ENCODE measurements at regions not wholly inside any gene's neighbourhood (a gene's known extent, or its start where the extent isn't known, plus 50 kb on each side); places are given as distances from the start of the nearest gene placed in this dataset.

DNA sequence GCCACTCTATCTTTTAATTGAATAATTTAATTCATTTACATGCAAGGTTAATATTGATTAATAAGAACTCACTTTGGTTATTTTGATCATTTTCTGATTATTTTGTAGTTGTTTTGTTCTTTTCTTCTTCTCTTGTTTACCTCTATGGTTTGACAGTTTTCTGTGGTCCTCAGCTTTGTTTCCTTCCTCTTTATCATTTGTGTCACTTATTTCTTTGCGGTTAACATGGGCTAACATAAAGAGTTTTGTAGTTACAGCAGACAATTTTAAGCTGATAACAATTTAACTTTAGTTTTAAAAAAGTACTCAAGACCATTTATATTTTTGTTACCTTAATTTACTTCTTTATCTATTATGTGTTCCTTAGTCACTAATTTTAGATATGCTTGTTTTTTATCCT lies 1032.8 kb upstream of the RAG2 start:
- DNase-seq (ENCODE audit: low read depth) = no peak

DNA sequence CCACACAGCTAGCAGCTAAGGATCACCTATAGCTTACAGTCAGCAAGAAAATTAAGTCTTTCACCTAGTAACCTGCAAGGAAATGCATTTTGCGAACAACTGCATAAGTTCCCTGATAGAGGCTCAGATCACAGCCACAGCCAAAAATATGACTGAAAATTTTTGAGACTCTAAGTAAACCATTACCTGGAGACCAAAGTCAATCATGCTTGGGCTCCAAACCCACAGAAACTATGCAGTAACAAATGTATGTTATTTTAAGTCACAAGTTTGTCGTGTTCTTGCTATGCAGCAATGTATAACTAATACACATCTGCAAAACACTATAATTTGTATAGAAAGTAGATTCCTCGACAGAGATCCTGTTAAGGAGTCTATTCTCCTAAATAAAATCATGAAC lies 1025.7 kb upstream of the RAG2 start:
- DNase-seq (ENCODE audit: low read depth) = no peak

DNA sequence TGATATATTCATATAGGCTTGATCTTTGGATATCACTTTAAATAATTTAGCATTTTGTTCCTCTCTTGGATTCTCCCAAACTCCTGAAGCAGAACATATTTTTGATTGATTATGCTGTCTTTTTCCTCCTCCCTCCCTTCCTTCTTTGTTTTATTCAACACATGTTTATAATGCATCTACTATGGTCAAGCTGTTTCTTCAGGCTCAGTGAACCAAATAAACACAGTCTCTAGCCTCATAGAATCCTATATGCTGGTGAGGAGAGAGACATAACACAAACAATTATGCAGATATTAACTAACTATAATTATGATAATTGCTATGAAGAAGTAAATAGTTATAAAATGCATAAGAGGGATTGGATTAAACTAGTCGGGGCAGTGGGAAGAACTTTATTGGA lies 1023.6 kb upstream of the RAG2 start:
- no peak for DNase-seq (ENCODE audit: low read depth)

DNA sequence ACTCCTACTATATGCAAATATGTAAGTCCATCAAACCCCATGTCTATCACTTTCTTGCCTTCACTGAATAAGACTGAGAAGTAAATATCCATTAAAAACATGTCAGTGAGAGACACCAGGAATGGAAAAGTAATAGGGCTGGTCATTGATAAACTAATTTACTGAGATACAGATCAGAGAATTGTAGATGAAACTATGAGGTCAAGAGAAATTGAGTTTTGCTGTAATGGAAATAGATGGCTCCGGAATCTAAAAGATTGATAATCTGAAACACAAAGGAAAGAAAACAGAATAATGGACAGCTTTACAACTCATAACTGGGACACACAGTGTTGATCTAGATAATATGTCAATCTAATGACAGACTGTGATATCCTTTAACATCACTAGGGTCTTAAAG lies 1018.3 kb upstream of the RAG2 start:
- DNase-seq (ENCODE audit: low read depth) = no peak

DNA sequence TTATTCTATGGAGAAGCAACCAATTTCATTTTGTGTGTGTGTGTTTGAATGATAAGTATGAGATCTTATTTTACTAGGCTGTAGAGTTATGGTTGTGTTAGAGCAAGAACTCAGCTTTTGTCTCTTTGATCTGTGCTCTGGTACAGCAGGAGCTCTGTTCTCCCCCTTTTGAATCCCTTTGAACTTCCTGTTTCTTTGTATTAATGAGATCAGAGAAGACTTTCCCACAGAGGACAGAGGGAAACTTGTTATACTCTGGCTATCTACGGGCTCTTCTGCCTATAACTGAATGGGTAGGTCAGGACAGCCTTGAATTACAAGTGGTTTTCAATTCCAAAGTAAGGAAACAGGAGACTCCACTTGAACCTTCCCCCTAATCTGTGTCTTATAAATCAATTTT lies 1015.0 kb upstream of the RAG2 start:
- no peak for DNase-seq (ENCODE audit: low read depth)

DNA sequence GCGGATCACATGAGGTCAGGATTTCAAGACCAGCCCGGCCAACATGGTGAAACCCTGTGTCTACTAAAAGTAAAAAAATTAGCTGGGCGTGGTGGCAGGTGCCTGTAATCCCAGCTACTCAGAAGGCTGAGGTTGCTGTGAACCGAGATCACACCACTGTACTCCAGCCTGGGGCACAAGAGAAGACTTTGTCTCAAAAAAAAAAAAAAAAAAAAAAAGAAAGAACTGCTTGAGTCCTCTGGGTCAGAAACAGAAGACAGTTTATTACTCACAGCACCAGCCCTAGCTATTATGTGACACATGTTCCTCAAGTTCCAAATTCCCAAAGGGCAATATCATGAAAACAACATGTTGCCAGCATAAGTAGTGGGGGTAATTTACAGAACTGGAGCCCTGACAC lies 1014.1 kb upstream of the RAG2 start:
- no peak for DNase-seq (ENCODE audit: low read depth)

DNA sequence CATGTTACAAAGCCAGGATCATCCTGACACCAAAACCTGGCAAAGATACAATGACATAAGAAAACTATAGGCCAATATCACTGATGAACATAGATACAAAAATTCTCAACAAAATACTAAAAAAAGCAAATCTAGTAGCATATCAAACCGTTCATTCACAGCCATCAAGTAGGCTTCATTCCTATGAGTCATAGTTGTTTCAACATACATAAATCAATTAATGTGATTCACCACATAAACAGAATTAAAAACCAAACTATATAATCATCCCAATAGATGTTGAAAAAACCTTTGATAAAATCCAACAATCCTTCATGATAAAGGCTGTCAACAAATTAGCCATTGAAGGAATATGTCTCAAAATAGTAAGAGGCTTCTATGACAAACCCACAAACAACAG lies 1007.2 kb upstream of the RAG2 start:
- DNase-seq (ENCODE audit: low read depth) = no peak

- DNase-seq (ENCODE audit: low read depth) = no peak
Measured at GRCh38 chr11:37598381-37598780, 1000.3 kb upstream of the RAG2 start.

GRCh38 chr11:37597776-37598175 lies 999.7 kb upstream of the RAG2 start:
- DNase-seq (ENCODE audit: low read depth) = no peak

- DNase-seq (ENCODE audit: low read depth) = no peak
Measured at GRCh38 chr11:37595845-37596244, 997.8 kb upstream of the RAG2 start.

DNA sequence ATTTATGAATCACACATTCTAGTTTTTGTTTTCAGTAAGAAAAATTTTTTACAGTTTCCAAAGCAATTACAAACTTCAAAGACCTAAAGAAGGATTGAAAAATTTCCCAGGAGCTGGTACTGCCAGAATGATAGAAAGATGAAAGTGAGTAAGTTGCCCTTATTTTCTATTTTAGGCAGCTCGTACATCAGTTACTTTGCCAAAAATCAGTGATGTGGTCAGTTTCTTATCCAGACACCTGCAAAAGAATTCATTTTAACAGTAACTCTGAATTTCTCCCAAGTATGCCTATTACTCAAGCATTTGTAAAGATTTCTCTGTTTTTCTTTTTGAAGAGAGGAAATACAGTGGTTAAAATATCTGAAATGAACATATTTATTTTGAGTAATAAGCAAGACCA lies 976.3 kb upstream of the RAG2 start:
- no peak for DNase-seq (ENCODE audit: low read depth)

DNA sequence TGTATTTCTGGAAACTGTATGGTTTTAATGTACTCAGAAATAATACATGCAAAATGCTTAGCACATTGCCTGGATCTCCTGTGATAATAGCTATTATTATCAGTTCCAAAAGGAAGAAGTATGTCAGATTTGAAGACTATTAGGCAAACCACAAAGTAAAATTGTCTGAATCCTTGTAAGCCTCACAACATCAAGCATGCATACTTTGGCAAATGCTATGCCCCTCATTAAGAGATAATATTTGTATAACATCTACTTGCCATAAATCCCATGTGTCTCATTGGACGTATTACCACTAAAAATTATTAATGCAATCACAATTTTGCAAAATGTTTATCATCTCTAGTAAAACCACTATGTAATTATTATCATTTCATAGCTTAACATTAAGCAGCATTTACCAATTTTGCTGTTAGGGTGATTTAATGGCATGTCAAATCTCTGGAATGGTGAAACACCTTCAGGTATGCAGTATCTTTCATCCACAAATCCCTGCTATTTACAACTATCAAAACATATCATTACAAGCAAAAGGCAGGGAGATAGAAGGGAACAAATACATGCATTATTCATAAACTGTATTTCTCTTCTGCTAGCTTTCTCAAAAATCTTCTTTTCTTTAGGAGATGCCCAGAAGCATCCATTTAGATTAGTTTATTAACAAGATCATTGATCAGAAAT lies 974.6 kb upstream of the RAG2 start:
- DNase-seq (ENCODE audit: low read depth) = no peak

GRCh38 chr11:37571246-37571645 lies 973.2 kb upstream of the RAG2 start:
- DNase-seq (ENCODE audit: low read depth) = no peak

- DNase-seq (ENCODE audit: low read depth) = no peak
Measured at GRCh38 chr11:37560991-37561390, 963.0 kb upstream of the RAG2 start.

- DNase-seq (ENCODE audit: low read depth) = no peak
Measured at GRCh38 chr11:37560346-37560745, 962.3 kb upstream of the RAG2 start.

- no peak for DNase-seq (ENCODE audit: low read depth)
Measured at GRCh38 chr11:37558619-37559210, 960.7 kb upstream of the RAG2 start.

- no peak for DNase-seq (ENCODE audit: low read depth)
Measured at GRCh38 chr11:37557990-37558389, 960.0 kb upstream of the RAG2 start.

GRCh38 chr11:37552284-37552683 lies 954.2 kb upstream of the RAG2 start:
- no peak for DNase-seq (ENCODE audit: low read depth)

DNA sequence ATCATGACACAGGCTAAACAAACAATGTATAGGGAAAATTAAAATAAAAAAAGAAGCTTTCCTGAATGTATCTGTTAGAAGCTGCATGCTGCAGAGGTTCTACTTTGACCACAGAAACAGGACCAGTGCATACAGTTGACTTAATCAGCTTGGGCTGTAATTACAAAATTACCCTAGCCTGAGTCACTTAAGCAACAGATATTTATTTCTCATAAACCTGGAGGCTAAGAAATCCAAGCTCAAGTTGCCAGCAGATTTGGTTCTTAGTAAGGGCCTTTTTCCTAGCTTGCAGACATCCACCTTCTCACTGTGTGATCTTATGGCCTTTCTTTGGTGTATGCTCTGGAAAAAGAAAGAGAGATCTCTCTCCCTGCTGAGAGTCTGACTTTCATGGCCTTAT lies 946.5 kb upstream of the RAG2 start:
- no peak for DNase-seq (ENCODE audit: low read depth)

DNA sequence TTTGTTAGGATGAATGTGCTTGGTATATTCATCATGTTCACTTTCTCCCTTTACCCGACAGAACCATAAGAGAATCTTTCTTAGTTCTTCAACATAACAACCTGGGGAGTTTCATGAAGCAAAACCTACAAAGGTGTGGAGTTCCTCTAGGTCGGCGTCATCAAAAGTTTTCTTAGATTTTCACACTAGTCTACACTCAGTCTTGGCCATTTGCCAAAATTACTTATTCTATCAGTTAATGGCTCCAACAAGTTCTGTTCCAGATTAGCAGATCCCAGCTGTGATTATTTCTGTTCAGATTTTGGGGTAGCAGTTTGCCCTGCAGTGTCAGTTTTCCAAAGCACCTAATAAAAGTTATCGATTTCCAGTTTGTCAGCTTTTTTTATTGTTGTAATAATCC lies 935.8 kb upstream of the RAG2 start:
- no peak for DNase-seq (ENCODE audit: low read depth)

GRCh38 chr11:37533087-37533486 lies 935.1 kb upstream of the RAG2 start:
- no peak for DNase-seq (ENCODE audit: low read depth)

DNA sequence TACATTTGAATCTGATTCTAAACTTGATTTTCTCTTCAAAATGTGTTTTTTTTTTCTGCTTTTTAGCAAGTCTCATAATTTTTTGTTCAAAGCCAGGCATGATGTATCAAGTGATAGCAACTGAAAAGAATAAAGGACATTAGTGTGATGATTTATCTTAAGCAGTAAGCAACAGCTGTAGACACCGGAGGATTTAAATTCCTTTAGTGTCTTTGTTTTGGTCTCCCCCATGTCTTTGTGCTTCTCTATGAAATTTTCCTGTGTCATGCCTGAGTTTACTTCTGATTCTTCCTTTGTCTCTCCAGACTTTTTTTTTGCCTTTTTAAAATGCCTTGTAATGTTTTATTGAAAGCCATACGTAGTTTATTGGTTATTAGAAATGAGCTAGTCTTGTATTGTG lies 934.2 kb upstream of the RAG2 start:
- DNase-seq (ENCODE audit: low read depth) = no peak

- DNase-seq (ENCODE audit: low read depth) = no peak
Measured at GRCh38 chr11:37527545-37527944, 929.5 kb upstream of the RAG2 start.

DNA sequence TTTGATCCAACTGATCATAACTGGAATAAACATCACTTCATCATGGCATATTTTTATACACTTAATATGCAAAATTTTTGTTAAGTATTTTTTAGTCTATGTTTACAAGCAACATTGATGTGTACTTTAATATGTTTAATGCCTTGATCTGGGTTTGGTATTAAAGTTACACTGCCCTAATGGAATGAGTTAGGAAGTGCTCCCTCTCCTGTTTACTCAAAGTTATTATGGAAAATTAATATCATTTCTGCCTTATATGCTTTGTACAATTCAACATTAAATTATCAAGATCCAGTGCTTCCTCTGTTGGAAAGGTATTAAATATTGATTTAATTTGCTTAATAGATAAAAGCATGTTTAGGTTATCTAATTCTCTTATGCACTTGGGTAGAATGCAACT lies 927.3 kb upstream of the RAG2 start:
- DNase-seq (ENCODE audit: low read depth) = no peak
